Endothelial cell of umbilical vein (primary cell): ENCODE measurements at regions not wholly inside any gene's neighbourhood (a gene's known extent, or its start where the extent isn't known, plus 50 kb on each side); places are given as distances from the start of the nearest gene placed in this dataset.

Experiments used
- BruUV-seq: library from RNA; stranded (reverse); fragments of 400-500 nt; replicated peaks from 2 replicates; lab custom pipeline; 2021; lab: Mats Ljungman, UMichigan
- CTCF ChIA-PET: fragments of 300-600, 350-600 bp; sonication (Branson Sonifier 250); formaldehyde crosslinking; loops from one replicate; lab custom pipeline; 2021; ENCODE audit warnings: antibody characterized with exemption, inconsistent platforms; lab: Charles Lee
- POLR2A ChIA-PET: fragments of 300-600, 350-600 bp; sonication (Branson Sonifier 250); formaldehyde crosslinking; loops from one replicate; lab custom pipeline; 2021; ENCODE audit warnings: antibody characterized with exemption, inconsistent platforms; lab: Charles Lee
- DNase-seq: peaks from one replicate; pipeline ENCODE4 v3.0.0-alpha.2; 2011; ENCODE audit warnings: low read depth, low spot score
- FAIRE-seq: peaks from 2 replicates; lab custom pipeline; 2011; peaks lifted over from hg19 to GRCh38; lab: Jason Lieb, UNC
- H2AFZ ChIP-seq: 2 replicates; pipeline ENCODE4 v1.6.0; 2012; ENCODE audit warnings: low read depth, low read length, control low read depth, inconsistent platforms
- H3K27ac ChIP-seq: 2 replicates; pipeline ENCODE4 v1.5.1; 2011; ENCODE audit warnings: low read depth, mild to moderate bottlenecking, control low read depth, low read length, moderate library complexity; ENCODE audit not compliant: insufficient read depth
- H3K27me3 ChIP-seq, 2 experiments: 2 replicates each; pipeline versions ENCODE4 v1.6.0 to v1.6.1; 2011; ENCODE audit warnings: low read length in 2 of 2, mixed read lengths in 1 of 2; ENCODE audit not compliant: control insufficient read depth in 2 of 2, insufficient read depth in 2 of 2
- H3K36me3 ChIP-seq, 2 experiments: 2 replicates in 1 of 2; 3 replicates in 1 of 2; pipeline ENCODE4 v1.5.1; 2011; ENCODE audit warnings: low read length in 2 of 2, mild to moderate bottlenecking in 1 of 2, moderate library complexity in 1 of 2; ENCODE audit not compliant: control insufficient read depth in 2 of 2, insufficient read depth in 2 of 2; ENCODE audit errors: extremely low read depth in 1 of 2
- H3K4me1 ChIP-seq: 3 replicates; pipeline ENCODE4 v1.5.1; 2011; ENCODE audit warnings: mild to moderate bottlenecking, low read length; ENCODE audit not compliant: control insufficient read depth, insufficient read depth; ENCODE audit errors: extremely low read depth
- H3K4me2 ChIP-seq: 2 replicates; pipeline ENCODE4 v1.6.1; 2011; ENCODE audit warnings: low read length, control low read depth, mixed read lengths; ENCODE audit not compliant: insufficient read depth
- H3K4me3 ChIP-seq, 3 experiments: fragments of 200-600 bp in 1 of 3; sonication (generic), shearing (Covaris generic) in 1 of 3; replicated peaks in 1 of 3; 2 replicates each; pipeline ENCODE4 v1.5.1; 2011 to 2016; ENCODE audit warnings: control low read depth in 3 of 3, low read length in 3 of 3, mild to moderate bottlenecking in 2 of 3, inconsistent platforms in 1 of 3, low read depth in 1 of 3, moderate library complexity in 1 of 3; ENCODE audit not compliant: insufficient read depth in 1 of 3
- H3K79me2 ChIP-seq: 2 replicates; pipeline ENCODE4 v1.6.0; 2012; ENCODE audit warnings: low read length, inconsistent platforms; ENCODE audit not compliant: control insufficient read depth, insufficient read depth
- H3K9ac ChIP-seq: replicated peaks from 2 replicates; pipeline ENCODE3; 2011; ENCODE audit warnings: low read length, control low read depth; ENCODE audit not compliant: insufficient read depth; ENCODE audit errors: extremely low read depth
- H3K9me1 ChIP-seq: replicated peaks from 3 replicates; pipeline ENCODE4 v1.6.0; 2011; ENCODE audit warnings: mild to moderate bottlenecking, low read length; ENCODE audit not compliant: control insufficient read depth, insufficient read depth; ENCODE audit errors: extremely low read depth
- H3K9me3 ChIP-seq: replicated peaks from 2 replicates; pipeline ENCODE4 v1.5.1; 2012; ENCODE audit warnings: low read length, inconsistent platforms; ENCODE audit not compliant: control insufficient read depth, insufficient read depth
- H4K20me1 ChIP-seq: replicated peaks from 2 replicates; pipeline ENCODE3; 2011; ENCODE audit warnings: mild to moderate bottlenecking, low read length; ENCODE audit not compliant: control insufficient read depth, insufficient read depth; ENCODE audit errors: extremely low read depth
- EZH2 ChIP-seq: IDR thresholded peaks from 2 replicates; pipeline ENCODE4 v1.6.1; 2012; ENCODE audit warnings: borderline replicate concordance, low read depth, mild to moderate bottlenecking, moderate library complexity, low read length, inconsistent platforms; ENCODE audit not compliant: severe bottlenecking
- FOS ChIP-seq: IDR thresholded peaks from 2 replicates; pipeline ENCODE4 v1.6.1; 2011; ENCODE audit warnings: mild to moderate bottlenecking, low read length, moderate library complexity, borderline replicate concordance; ENCODE audit not compliant: insufficient read depth
- GATA2 ChIP-seq: IDR thresholded peaks from 2 replicates; pipeline ENCODE4 v1.7.0; 2011; ENCODE audit warnings: low read depth, mild to moderate bottlenecking, moderate library complexity, mixed read lengths, low read length; ENCODE audit not compliant: insufficient read length, insufficient read depth
- JUN ChIP-seq: IDR thresholded peaks from 2 replicates; pipeline ENCODE4 v1.6.1; 2011; ENCODE audit warnings: borderline replicate concordance, low read depth; ENCODE audit not compliant: insufficient read length, insufficient read depth
- MYC ChIP-seq: IDR thresholded peaks from one replicate; pipeline ENCODE4 v1.6.1; 2011; ENCODE audit warnings: mild to moderate bottlenecking, low read depth, low read length
- POLR2A ChIP-seq: IDR thresholded peaks from 2 replicates; pipeline ENCODE4 v1.6.1; 2012; ENCODE audit warnings: low read depth, mild to moderate bottlenecking, control low read depth, low read length
- POLR2AphosphoS5 ChIP-seq: IDR thresholded peaks from 2 replicates; pipeline ENCODE4 v1.6.1; 2012; ENCODE audit warnings: low read depth, mild to moderate bottlenecking, control low read depth, low read length, moderate library complexity; ENCODE audit not compliant: insufficient read depth
- dilution Hi-C: fragments of 300-500 bp; cut with MboI; formaldehyde crosslinking; loops from one replicate; pipeline ENCODE4 v1.15.0; 2019; ENCODE audit warnings: low sequenced_read_pairs; ENCODE audit not compliant: extremely low pct_ligation_motif_present
- intact Hi-C: fragments of 100-400 bp; cut with micrococcal nuclease; formaldehyde crosslinking; loops from one replicate; pipeline ENCODE4 v1.10.0; 2022
- TF ChIP-seq, protein P1 (sequence below): IDR thresholded peaks from 2 replicates; pipeline ENCODE4 v1.6.1; 2011; ENCODE audit not compliant: insufficient read depth, insufficient read length
- TF ChIP-seq, protein P2 (sequence below), 2 donors: IDR thresholded peaks; 1 replicate in 1 of 2; 2 replicates in 1 of 2; pipeline ENCODE4 v1.5.1; 2011; ENCODE audit warnings: low read length in 2 of 2, mild to moderate bottlenecking in 2 of 2, moderate library complexity in 2 of 2, control low read depth in 1 of 2, inconsistent platforms in 1 of 2, low read depth in 1 of 2; ENCODE audit not compliant: insufficient read depth in 1 of 2; ENCODE audit errors: extremely low read depth in 1 of 2

GRCh38 chr7:47186316-47186715 is 395.6 kb downstream of the TNS3 start:
- Histone ChIP-seq H3K4me1 (no peaks in the 10 kb centered on the region), H2AFZ (no peak overlapping the region), H3K9me3 (no peaks in the 10 kb centered on the region), H3K4me3 (no peak overlapping the region), H3K27ac (no peak overlapping the region), H3K36me3 (no peaks in the 10 kb centered on the region), H3K27me3 (no peaks in the 10 kb centered on the region), H3K9me1 (no peaks in the 10 kb centered on the region), H3K9ac (no peak overlapping the region), H3K4me2 (no peak overlapping the region), H4K20me1 (no peaks in the 10 kb centered on the region), H3K79me2 (no peaks in the 10 kb centered on the region)
- FAIRE-seq (no peak), DNase-seq (no peak)
- dilution Hi-C loops (no loop called here), intact Hi-C loops (no loop called here)
- TF ChIP-seq, protein P1, sequence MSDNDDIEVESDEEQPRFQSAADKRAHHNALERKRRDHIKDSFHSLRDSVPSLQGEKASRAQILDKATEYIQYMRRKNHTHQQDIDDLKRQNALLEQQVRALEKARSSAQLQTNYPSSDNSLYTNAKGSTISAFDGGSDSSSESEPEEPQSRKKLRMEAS, result no peak
- no peak for TF ChIP-seq JUN
- TF ChIP-seq EZH2, result no peak
- no peak for TF ChIP-seq POLR2AphosphoS5
- TF ChIP-seq FOS, result no peak
- TF ChIP-seq, protein P2, sequence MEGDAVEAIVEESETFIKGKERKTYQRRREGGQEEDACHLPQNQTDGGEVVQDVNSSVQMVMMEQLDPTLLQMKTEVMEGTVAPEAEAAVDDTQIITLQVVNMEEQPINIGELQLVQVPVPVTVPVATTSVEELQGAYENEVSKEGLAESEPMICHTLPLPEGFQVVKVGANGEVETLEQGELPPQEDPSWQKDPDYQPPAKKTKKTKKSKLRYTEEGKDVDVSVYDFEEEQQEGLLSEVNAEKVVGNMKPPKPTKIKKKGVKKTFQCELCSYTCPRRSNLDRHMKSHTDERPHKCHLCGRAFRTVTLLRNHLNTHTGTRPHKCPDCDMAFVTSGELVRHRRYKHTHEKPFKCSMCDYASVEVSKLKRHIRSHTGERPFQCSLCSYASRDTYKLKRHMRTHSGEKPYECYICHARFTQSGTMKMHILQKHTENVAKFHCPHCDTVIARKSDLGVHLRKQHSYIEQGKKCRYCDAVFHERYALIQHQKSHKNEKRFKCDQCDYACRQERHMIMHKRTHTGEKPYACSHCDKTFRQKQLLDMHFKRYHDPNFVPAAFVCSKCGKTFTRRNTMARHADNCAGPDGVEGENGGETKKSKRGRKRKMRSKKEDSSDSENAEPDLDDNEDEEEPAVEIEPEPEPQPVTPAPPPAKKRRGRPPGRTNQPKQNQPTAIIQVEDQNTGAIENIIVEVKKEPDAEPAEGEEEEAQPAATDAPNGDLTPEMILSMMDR (IDR thresholded peaks at IDR 0.05; ENCODE audit: extremely low read depth in 1 of 2, insufficient read depth in 1 of 2, low read depth in 1 of 2, low read length in 2 of 2), result no peak
- no peak for TF ChIP-seq MYC
- TF ChIP-seq POLR2A, result no peak
- TF ChIP-seq GATA2, result no peak
- CTCF ChIA-PET, result interaction anchor here (10.5 kb wide), 1 partner anchor 1266 kb away, joined by 149 read pairs; the partner anchor contains the start of gene IGFBP3
- BruUV-seq, result no TSS peak
- POLR2A ChIA-PET, result no interaction called here
